UCSD-AML1 (cell line): ENCODE measurements at regions not wholly inside any gene's neighbourhood (a gene's known extent, or its start where the extent isn't known, plus 50 kb on each side); places are given as distances from the start of the nearest gene placed in this dataset.
"Not testable (repeated sequence)": the region's sequence is repeated elsewhere in the genome, so short reads cannot be mapped to it uniquely, and the experiment has no call there.

Source experiments
- DNase-seq: peaks from one replicate; lab custom pipeline; 2025; ENCODE audit not compliant: unreplicated experiment; lab: John Stamatoyannopoulos, UW

DNA sequence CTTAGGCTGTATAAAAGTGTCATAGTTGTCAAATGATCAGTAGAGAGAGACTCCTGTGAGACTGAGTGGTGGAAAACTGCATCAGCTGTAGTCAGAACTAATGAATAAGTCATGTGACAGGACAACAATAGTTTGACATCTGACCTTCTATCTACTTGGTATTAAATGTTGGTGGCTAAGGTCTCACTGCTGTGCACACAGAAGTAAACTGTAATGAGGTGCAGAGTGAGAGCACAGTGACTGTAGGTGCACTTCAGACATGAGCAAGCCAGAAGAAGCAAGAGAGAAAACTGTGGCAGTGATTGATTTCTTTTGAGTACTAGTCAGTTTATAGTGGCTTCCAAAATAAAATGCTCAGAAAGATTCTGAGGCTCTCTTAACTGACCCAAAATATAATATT is 803.6 kb downstream of the RAPGEF2 start:
- no peak for DNase-seq

DNA sequence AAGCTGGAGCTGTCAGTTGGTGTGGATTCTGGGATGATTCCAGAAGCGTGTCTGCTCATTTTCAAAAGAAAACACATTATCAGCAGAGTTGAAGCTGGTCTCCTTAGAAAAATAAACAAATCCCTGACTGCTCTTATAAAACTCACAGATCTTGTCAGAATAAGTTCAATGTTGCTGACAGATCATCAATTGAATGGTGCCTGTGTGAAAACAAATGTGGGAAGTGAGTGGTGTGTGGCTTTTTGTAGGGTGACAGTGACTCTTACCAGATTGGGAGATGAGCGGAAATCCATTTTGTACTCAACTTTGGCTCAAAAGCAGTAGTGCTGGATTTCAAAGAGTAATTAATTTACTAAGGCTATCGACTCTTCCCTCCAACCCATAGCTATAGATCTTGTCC is 807.8 kb downstream of the RAPGEF2 start:
- DNase-seq = no peak

DNA sequence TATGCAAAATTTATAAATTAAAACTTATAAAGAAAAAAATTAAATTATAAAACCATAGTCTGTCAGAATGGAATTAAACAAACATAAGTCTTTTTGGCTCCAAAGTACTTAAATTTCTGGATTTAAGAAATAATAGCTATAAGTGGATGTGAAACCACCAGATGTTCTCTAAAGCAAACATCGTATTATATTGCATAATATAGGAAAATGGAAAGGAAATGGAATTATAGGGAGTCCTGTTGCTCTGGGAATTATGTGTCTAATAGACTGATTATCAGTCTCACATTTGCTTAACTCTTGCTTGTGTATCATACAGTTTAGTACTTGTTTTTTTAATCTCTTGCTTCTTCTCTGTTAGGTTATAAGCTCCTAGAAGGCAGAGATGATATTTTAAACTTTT is 819.2 kb downstream of the RAPGEF2 start:
- no peak for DNase-seq

DNA sequence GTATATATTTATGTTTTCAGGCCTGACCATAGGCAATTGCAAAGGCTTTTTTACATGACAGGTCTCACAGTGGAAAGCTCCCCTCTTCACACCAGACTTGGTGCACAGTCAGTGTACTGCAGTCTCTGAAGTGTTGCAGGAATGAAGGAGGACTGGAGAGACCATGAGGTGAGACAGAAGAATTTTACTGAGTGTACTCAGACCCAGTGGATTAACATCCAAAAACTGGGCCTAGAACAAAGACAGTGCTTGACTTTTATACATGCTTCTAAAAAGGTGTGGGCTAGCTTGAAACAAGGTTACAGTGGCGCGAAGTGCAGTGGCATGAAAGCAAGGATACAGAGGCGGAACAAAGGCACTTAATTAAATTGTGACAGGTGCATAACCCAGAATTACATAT is 822.9 kb downstream of the RAPGEF2 start:
- DNase-seq = no peak

DNA sequence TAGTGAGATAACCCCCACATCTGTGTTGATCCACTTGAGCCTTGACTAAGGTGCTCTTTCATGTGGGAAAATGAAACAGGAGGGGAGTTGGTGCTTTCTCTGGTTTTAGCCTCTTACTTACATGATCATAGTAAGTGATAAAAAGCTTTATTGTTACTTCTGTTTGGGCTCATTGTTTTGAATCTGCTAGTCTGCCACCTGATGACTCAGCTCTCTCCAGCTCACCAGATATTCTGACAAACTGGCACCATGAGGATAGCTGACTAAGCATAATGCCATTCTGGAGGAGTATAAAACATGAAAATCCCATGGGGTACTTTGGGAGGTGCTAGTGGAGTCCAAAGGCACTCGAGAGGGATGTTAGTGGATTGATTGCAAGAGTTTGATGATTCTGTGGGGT is 824.0 kb downstream of the RAPGEF2 start:
- DNase-seq = no peak

DNA sequence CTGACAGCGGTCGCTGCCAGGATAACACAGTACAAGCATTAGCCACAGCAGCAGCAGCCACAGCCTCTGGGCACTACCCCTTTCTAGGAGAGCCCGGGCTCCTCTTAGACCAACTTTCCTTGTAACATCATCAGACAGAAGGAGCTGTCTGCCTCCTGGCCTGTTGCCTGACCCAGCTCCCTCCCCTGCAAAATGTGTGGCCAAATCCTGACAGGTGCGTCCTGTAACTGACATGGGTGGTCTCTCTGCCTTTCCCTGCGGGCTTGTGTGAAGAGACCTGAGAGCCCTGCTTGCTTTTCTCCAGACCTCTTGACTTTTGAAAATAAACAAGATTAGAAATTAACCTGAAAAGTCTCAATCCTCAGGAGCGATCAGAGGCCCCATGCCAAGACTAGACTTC is 824.9 kb downstream of the RAPGEF2 start:
- DNase-seq = no peak

DNA sequence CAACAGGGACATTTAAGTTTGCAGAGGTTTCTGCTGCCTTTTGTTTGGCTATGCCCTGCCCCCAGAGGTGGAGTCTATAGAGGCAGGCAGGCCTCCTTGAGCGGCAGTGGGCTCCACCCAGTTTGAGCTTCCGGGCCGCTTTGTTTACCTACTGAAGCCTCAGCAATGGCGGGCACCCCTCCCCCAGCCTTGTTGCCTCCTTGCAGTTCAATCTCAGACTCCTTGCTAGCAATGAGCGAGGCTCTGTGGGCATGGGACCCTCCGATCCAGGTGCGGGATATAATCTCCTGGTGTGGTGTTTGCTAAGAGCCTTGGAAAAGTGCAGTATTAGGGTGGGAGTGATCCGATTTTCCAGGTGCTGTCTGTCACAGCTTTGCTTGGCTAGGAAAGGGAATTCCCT is 831.7 kb downstream of the RAPGEF2 start:
- DNase-seq = not testable (repeated sequence)

DNA sequence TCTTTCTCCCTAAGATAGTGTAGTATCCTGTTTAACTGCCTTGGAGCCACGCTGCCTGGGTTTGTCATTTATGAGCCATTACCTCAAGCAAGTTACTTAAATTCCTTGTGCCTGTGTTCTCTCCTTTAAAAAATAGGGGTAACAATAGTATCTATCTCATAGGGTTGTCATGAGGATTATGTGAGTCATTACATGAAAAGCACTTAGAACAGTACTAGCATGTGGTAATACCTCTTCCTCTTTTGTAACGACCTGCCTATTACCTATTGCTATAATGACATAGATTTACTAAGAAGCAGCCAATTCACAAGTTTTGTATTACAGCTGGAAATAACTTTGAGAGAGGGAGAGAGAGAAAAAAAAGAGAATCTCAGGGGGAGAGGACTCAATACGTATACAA is 834.7 kb downstream of the RAPGEF2 start:
- DNase-seq = no peak

DNA sequence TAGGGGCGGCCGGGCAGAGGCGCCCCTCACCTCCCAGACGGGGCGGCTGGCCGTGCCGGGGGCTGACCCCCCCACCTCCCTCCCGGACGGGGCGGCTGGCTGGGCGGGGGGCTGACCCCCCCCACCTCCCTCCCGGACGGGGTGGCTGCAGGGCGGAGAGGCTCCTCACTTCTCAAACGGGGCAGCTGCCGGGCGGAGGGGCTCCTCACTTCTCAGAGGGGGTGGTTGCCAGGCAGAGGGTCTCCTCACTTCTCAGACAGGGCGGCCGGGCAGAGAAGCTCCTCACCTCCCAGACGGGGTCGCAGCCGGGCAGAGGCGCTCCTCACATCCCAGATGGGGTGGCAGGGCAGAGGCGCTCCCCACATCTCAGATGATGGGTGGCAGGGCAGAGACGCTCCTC is 836.8 kb downstream of the RAPGEF2 start:
- not testable (repeated sequence) for DNase-seq

DNA sequence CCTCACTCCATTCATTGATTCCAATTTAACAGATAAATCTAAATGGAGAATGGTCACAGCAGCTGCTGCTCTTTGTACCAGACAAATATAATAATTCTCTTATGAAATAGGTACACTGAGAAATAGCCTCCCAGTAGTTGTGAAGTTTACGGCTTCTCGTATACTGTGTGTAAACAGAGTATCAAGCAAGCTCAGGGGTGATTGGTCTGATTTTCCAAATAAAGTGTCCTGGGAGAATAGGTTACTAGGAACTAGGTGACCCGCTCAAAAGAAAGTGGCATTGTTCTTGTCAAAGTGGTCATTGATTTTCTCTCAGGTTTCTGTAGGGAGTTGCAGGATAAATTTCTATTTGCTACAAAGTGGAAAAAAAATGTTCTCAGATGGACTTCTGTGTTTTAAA is 838.2 kb downstream of the RAPGEF2 start:
- DNase-seq = no peak

DNA sequence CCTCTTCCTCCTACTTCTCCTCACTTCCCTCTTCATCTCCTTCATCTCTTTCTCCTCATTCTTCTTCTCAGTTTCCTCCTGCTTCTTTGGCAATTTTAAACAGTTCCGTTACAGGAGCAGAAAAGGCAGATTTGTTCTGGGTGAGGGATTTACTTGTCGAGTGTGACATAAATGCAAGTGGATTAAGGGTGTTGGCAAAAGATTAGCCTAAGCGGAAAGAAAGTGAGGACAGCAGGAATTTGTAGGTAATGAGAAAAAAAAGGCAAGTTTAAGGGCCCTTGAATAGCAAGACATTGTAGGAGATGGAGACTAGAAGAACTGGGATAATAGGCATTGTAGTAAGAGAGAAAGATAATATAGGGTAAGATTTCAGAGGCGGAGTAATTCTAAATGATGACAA is 841.6 kb downstream of the RAPGEF2 start:
- no peak for DNase-seq

DNA sequence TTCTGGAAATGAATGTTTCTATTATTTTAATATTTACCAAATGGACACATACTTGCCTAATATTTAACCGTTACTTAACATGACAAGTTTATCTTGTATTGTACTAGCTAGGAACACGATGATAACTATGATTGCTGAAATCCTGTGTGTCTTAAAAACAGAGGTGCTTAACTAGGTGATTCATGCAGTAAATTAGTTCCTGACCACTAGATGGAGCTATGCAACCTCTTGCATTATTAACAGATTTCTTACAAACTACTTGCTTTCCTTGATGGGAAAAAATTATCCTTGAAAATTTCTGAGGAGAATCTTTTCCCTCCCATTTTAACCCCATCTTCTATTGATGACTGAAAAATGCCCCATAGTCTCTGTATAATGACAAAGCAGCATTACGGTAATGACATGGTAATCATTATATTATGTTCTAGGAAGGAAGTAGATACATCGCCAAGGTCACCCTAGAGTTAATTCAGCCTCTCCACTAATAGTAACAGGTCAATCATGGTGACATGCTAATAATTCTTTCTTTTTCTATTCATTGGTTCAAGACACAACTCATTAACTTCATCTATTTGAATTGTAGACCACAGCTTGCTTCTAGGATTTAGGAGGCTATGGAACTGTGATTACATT is 844.2 kb downstream of the RAPGEF2 start:
- DNase-seq = no peak

DNA sequence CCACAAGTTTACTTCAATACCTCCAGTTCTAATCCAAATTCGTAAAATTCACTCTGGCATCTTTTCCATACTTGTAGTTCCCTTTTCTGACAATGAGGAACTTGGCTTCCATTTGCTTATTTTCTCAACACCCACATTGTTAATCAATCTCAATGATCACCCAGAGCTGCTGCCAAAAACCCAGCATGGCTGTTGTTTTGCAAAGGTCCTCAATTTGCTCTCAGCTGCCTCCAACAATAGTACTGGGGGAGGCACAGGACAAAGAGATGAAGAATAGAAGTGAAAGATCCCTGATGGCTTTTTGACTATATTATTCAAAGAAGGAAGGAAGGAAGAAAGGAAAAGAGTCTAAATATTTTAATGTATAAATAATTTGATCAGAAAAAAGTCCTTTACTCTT is 847.8 kb downstream of the RAPGEF2 start:
- DNase-seq = no peak

DNA sequence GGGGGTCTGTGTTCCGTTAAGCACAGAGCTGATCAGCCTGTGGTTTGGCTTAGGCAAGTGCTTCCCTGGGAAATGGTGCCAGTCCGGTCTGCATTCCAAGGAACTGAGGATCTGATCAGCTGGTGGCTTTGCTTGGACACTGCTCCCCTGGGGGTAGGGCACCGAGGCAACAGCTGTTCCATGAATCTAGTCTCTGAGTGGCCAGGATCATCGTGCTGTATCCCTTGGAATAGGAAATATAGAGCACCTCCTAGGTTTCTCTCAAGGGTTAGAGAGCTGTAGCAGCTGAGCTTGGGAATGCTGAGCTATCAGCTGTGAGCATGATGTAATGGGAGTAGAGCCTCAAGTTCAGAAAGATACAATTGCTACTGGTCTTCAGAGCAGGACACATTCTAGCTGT is 863.9 kb downstream of the RAPGEF2 start:
- DNase-seq = no peak

DNA sequence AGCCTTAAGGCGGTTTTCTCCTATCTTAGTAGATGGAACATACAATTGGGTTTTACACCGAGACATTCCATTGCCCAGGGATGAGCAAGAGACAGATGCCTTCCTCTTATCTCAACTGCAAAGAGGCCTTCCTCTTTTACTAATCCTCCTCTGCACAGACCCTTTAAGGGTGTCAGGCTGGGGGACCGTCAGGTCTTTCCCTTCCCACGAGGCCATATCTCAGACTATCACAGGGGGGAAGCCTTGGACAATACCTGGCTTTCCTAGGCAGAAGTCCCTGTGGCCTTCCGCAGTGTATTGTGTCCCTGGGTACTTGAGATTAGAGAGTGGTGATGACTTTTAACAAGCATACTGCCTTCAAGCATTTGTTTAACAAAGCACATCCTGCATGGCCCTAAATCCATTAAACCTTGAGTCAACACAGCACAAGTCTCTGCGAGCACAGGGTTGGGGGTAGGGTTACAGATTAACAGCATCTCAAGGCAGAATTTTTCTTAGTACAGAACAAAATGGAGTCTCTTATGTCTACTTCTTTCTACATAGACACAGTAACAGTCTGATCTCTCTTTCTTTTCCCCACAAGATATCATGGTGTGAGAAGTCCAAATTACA is 874.1 kb downstream of the RAPGEF2 start:
- DNase-seq = not testable (repeated sequence)

DNA sequence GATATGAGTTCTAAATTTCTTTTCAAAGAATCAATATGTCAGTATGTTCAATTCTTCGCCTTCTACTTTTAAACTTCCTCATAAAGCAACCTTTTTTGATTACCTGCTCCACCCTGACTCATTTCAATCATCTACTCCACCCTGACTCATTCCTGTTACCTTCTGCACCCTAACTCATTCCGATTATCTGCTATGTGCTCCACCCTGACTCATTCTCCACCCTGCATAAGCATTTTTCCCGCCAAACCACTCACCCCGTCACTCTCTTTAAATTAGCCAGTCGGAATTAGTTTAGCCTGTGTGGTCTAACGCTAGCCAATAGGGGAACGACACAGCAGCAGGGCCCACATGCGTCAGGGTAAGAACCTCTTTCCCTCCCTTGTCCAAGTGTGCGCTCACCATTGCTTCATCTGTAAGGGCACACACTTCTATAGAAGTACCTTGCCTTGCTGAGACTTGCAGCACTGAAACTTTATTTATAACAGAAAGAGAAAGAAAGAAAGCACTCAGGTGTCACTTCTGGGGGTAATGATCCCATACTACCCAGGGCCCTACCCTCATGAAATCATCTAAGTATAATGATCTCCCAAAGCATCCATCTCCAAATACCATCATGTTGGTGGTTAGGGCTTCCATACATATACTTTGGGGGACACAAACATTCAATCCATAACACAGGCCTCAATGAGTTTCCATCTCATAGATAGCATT is 875.2 kb downstream of the RAPGEF2 start:
- no peak for DNase-seq

DNA sequence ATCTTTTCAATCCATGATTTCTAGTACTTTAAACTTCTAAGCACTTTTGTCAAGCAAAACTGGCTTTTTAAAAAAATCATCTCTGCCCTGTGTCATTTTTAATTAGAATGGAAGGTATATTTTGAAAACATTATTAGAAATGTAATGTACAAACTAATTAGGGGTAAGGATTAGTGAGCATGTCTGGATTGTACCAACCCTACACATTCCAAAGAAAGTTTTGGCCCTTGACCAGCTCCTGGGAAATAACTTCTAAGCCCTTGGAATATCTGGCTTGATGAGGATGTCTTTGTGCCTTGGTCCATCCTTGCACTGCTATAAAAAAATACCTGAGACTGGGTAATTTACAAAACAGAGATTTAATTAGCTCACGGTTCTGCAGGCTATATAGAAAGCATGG is 876.5 kb downstream of the RAPGEF2 start:
- DNase-seq = no peak

DNA sequence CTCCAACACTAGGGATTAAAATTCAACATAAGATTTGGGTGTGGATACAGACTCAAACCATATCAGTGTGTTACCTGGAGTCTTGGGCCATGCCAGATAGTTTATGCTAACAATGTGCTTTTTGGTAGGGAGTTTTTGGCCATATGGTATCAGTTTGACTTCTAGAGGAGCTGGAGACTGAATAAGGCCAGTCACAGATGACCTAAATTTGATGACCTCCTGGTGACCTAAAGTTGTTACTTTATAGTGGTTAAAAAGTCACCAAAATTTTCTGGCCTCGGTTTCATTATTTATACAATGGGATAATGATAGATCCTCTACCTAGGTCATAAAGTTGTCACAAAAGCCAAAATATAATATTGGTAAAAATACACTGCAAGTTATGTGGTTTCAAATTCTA is 877.1 kb downstream of the RAPGEF2 start:
- no peak for DNase-seq

DNA sequence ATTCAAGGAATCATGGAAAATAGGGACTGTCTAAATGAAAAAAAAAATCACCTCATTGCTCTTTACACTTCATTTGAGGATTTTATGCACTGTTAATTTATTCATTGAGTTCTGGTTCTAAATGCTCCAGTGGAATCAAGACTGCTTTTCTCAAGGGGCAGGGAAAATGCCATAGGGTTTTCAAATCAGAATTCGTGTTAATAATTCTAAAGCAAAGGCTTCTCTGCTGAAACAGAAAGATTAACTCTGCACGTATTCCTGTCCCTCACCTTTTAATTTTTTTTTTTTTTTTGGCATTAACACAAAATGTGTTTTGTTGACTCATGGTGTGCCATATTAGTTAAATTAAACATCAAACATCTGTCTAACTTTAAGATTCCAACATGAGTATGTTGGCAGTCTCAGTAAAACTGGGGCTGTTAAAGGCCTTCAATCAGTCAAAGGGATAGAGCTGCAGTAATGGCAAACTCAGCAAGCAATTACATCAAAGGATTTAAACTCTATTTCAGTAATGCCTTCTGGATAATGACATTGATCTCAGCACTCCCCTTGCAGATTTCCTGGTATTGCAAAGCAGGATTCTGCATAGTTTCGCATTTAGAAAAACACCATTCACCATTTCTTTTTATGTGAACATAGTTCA is 878.1 kb downstream of the RAPGEF2 start:
- DNase-seq = no peak

DNA sequence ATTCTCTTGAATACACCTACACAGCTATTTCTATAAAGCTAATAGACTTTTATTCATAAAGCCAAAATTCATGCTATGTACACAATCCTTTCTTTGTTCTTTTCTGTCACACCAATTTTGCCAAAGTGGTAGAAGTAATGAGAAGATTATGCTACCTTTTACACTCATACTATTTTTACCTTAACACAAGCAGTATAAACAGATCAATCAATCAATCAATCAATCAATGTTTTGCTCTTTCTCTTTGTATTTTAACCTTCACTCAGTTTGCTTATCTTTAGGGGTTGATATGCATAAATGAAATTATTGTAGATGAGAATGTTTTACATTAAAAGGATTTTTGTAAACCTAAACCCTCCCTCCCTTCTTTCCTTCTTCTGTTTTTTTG is 878.6 kb downstream of the RAPGEF2 start:
- no peak for DNase-seq

DNA sequence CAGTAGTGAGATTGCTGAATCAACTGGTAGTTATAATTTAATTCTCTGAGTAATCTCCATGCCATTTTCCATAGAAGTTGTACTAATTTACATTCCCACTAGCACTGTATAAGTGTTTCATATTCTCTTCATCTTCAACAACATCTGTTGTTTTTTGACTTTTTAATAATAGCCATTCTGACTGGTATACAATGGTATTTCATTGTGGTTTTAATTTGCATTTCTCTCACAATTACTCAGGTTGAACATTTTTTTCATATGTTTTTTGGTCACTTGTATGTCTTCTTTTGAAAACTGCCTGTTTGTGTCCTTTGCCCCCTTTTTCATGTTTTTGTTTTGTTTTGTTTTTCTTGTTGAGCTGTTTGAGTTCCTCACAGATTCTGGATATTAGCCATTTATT is 880.2 kb downstream of the RAPGEF2 start:
- DNase-seq = no peak
